ENCODE measurements at regions not wholly inside any gene's neighbourhood (a gene's known extent, or its start where the extent isn't known, plus 50 kb on each side); places are given as distances from the start of the nearest gene placed in this dataset.
"Not testable (repeated sequence)": the region's sequence is repeated elsewhere in the genome, so short reads cannot be mapped to it uniquely, and the experiment has no call there.

GRCh38 chr12:42892702-42893551, 303.4 kb upstream of the PRICKLE1 start:
- peak in 2 of 3 donors; percentile 13 to 55 for DNase-seq (ENCODE audit: low read depth in 2 of 3, low spot score in 2 of 3)

- no peak for DNase-seq (ENCODE audit: low read depth in 2 of 3, low spot score in 2 of 3)
These were observed 298.1 kb upstream of the PRICKLE1 start for GRCh38 chr12:42887657-42888056.

- DNase-seq (ENCODE audit: low read depth in 2 of 3, low spot score in 2 of 3): no peak
These were observed 296.6 kb upstream of the PRICKLE1 start for GRCh38 chr12:42886160-42886559.

GRCh38 chr12:42885677-42886076, 296.1 kb upstream of the PRICKLE1 start:
- DNase-seq (ENCODE audit: low read depth in 2 of 3, low spot score in 2 of 3): no peak

- no peak for DNase-seq (ENCODE audit: low read depth in 2 of 3, low spot score in 2 of 3)
These were observed 294.6 kb upstream of the PRICKLE1 start for GRCh38 chr12:42884116-42884515.

- no peak for DNase-seq (ENCODE audit: low read depth in 2 of 3, low spot score in 2 of 3)
These were observed 283.9 kb upstream of the PRICKLE1 start for GRCh38 chr12:42873401-42873800.

GRCh38 chr12:42871816-42872215, 282.3 kb upstream of the PRICKLE1 start:
- no peak for DNase-seq (ENCODE audit: low read depth in 2 of 3, low spot score in 2 of 3)

- DNase-seq (ENCODE audit: low read depth in 2 of 3, low spot score in 2 of 3): no peak
These were observed 278.7 kb upstream of the PRICKLE1 start for GRCh38 chr12:42868291-42868690.

GRCh38 chr12:42865282-42865681, 275.7 kb upstream of the PRICKLE1 start:
- DNase-seq (ENCODE audit: low read depth in 2 of 3, low spot score in 2 of 3): no peak

GRCh38 chr12:42862055-42862454, 272.5 kb upstream of the PRICKLE1 start:
- no peak for DNase-seq (ENCODE audit: low read depth in 2 of 3, low spot score in 2 of 3)

- not testable (repeated sequence) for DNase-seq (ENCODE audit: low read depth in 2 of 3, low spot score in 2 of 3)
These were observed 270.8 kb upstream of the PRICKLE1 start for GRCh38 chr12:42860331-42860730.

GRCh38 chr12:42859612-42860011, 270.1 kb upstream of the PRICKLE1 start:
- DNase-seq (ENCODE audit: low read depth in 2 of 3, low spot score in 2 of 3): no peak

GRCh38 chr12:42857106-42857505, 267.6 kb upstream of the PRICKLE1 start:
- DNase-seq (ENCODE audit: low read depth in 2 of 3, low spot score in 2 of 3): no peak

- DNase-seq (ENCODE audit: low read depth in 2 of 3, low spot score in 2 of 3): no peak
These were observed 265.9 kb upstream of the PRICKLE1 start for GRCh38 chr12:42855362-42855950.

GRCh38 chr12:42854826-42855225, 265.3 kb upstream of the PRICKLE1 start:
- DNase-seq (ENCODE audit: low read depth in 2 of 3, low spot score in 2 of 3): no peak

- no peak for DNase-seq (ENCODE audit: low read depth in 2 of 3, low spot score in 2 of 3)
These were observed 264.7 kb upstream of the PRICKLE1 start for GRCh38 chr12:42854208-42854607.

- DNase-seq (ENCODE audit: low read depth in 2 of 3, low spot score in 2 of 3): no peak
These were observed 264.0 kb upstream of the PRICKLE1 start for GRCh38 chr12:42853370-42854140.

- DNase-seq (ENCODE audit: low read depth in 2 of 3, low spot score in 2 of 3): no peak
These were observed 257.2 kb upstream of the PRICKLE1 start for GRCh38 chr12:42846782-42847181.

GRCh38 chr12:42834062-42834461, 244.5 kb upstream of the PRICKLE1 start:
- no peak for DNase-seq (ENCODE audit: low read depth in 2 of 3, low spot score in 2 of 3)

GRCh38 chr12:42828836-42829235, 239.3 kb upstream of the PRICKLE1 start:
- no peak for DNase-seq (ENCODE audit: low read depth in 2 of 3, low spot score in 2 of 3)

GRCh38 chr12:42824327-42824726, 234.8 kb upstream of the PRICKLE1 start:
- DNase-seq (ENCODE audit: low read depth in 2 of 3, low spot score in 2 of 3): no peak

- no peak for DNase-seq (ENCODE audit: low read depth in 2 of 3, low spot score in 2 of 3)
These were observed 234.1 kb upstream of the PRICKLE1 start for GRCh38 chr12:42823679-42824078.
